Osteoblast (primary cell): ENCODE measurements at regions not wholly inside any gene's neighbourhood (a gene's known extent, or its start where the extent isn't known, plus 50 kb on each side); places are given as distances from the start of the nearest gene placed in this dataset.

Experiments
- DNase-seq: peaks from one replicate; pipeline ENCODE4 v3.0.0; 2011; ENCODE audit warnings: low spot score, mixed read lengths; ENCODE audit not compliant: insufficient read length; ENCODE audit errors: missing footprints
- H2AFZ ChIP-seq: 2 replicates; pipeline ENCODE4 v1.6.0; 2011; ENCODE audit warnings: mild to moderate bottlenecking, low read length
- H3K27ac ChIP-seq: 2 replicates; pipeline ENCODE4 v1.5.1; 2011; ENCODE audit warnings: mild to moderate bottlenecking, low read depth, low read length, moderate library complexity
- H3K27me3 ChIP-seq: 2 replicates; pipeline ENCODE4 v1.6.0; 2012; ENCODE audit warnings: mild to moderate bottlenecking, control low read depth, inconsistent platforms, low read length, moderate library complexity; ENCODE audit not compliant: insufficient read depth
- H3K36me3 ChIP-seq: 2 replicates; pipeline ENCODE4 v1.5.1; 2011; ENCODE audit warnings: mild to moderate bottlenecking, low read length, control low read depth, moderate library complexity; ENCODE audit not compliant: insufficient read depth
- H3K4me1 ChIP-seq: 2 replicates; pipeline ENCODE4 v1.5.1; 2011; ENCODE audit warnings: mild to moderate bottlenecking, low read length, control low read depth, moderate library complexity; ENCODE audit not compliant: insufficient read depth
- H3K4me2 ChIP-seq: 2 replicates; pipeline ENCODE4 v1.6.0; 2011; ENCODE audit warnings: mild to moderate bottlenecking, low read length; ENCODE audit not compliant: insufficient read depth
- H3K4me3 ChIP-seq: fragments of 200-600 bp; sonication (generic); 3 replicates; pipeline ENCODE4 v1.5.1; 2012; ENCODE audit warnings: mild to moderate bottlenecking, low read length, inconsistent platforms; ENCODE audit not compliant: insufficient read depth
- H3K79me2 ChIP-seq: 2 replicates; pipeline ENCODE4 v1.6.0; 2012; ENCODE audit warnings: mild to moderate bottlenecking, low read length, control low read depth, inconsistent platforms; ENCODE audit not compliant: insufficient read depth
- H3K9me3 ChIP-seq: 2 replicates; pipeline ENCODE4 v1.5.1; 2011; ENCODE audit warnings: low read depth, low read length, control low read depth
- H4K20me1 ChIP-seq: 2 replicates; pipeline ENCODE4 v1.6.0; 2012; ENCODE audit warnings: mild to moderate bottlenecking, low read length, control low read depth; ENCODE audit not compliant: insufficient read depth
- CTCF ChIP-seq: IDR thresholded peaks from 2 replicates; pipeline ENCODE4 v1.5.1; 2011; ENCODE audit warnings: mild to moderate bottlenecking, low read depth, low read length, moderate library complexity; ENCODE audit errors: extremely low read depth

- no peaks in the 10 kb centered on the region for H3K9me3 ChIP-seq
- H3K27ac ChIP-seq: no peak overlapping the region
- no peaks in the 10 kb centered on the region for H4K20me1 ChIP-seq
- H3K27me3 ChIP-seq: no peaks in the 10 kb centered on the region
- no peak for DNase-seq
- H3K79me2 ChIP-seq: no peaks in the 10 kb centered on the region
- H3K36me3 ChIP-seq: no peaks in the 10 kb centered on the region
- no peak for TF ChIP-seq CTCF
- H2AFZ ChIP-seq: no peak overlapping the region
- H3K4me1 ChIP-seq: peaks cover 17% of the 10 kb centered on the region
- H3K4me2 ChIP-seq: no peak overlapping the region
- H3K4me3 ChIP-seq: no peak overlapping the region
Measured at GRCh38 chr14:49951691-49952345, 58.9 kb downstream of the ARF6 start.

- no peak for DNase-seq
- Histone ChIP-seq H3K4me3 (no peak overlapping the region), H2AFZ (no peak overlapping the region), H3K36me3 (no peaks in the 10 kb centered on the region), H4K20me1 (no peaks in the 10 kb centered on the region), H3K9me3 (no peaks in the 10 kb centered on the region), H3K27me3 (no peaks in the 10 kb centered on the region), H3K27ac (no peak overlapping the region), H3K4me2 (no peak overlapping the region), H3K79me2 (no peaks in the 10 kb centered on the region), H3K4me1 (peaks cover 17% of the 10 kb centered on the region)
- no peak for TF ChIP-seq CTCF
Measured at GRCh38 chr14:49953196-49953595, 60.3 kb downstream of the ARF6 start.

GRCh38 chr14:49954171-49954631 is 61.3 kb downstream of the ARF6 start:
- no peak overlapping the region for H3K4me3 ChIP-seq
- no peaks in the 10 kb centered on the region for H3K27me3 ChIP-seq
- H3K27ac ChIP-seq: peak overlapping the region; percentile 55
- no peaks in the 10 kb centered on the region for H3K36me3 ChIP-seq
- H3K9me3 ChIP-seq: no peaks in the 10 kb centered on the region
- H3K79me2 ChIP-seq: no peaks in the 10 kb centered on the region
- H4K20me1 ChIP-seq: no peaks in the 10 kb centered on the region
- peak; percentile 64 for DNase-seq
- H3K4me1 ChIP-seq: peaks cover 17% of the 10 kb centered on the region
- peak overlapping the region; percentile 48 for H3K4me2 ChIP-seq
- no peak for TF ChIP-seq CTCF
- H2AFZ ChIP-seq: no peak overlapping the region

GRCh38 chr14:49955024-49955423 is 62.1 kb downstream of the ARF6 start:
- no peaks in the 10 kb centered on the region for H3K9me3 ChIP-seq
- no peak overlapping the region for H2AFZ ChIP-seq
- DNase-seq: no peak
- H4K20me1 ChIP-seq: no peaks in the 10 kb centered on the region
- no peak overlapping the region for H3K4me3 ChIP-seq
- H3K79me2 ChIP-seq: no peaks in the 10 kb centered on the region
- no peak overlapping the region for H3K4me2 ChIP-seq
- no peak for TF ChIP-seq CTCF
- no peaks in the 10 kb centered on the region for H3K27me3 ChIP-seq
- H3K36me3 ChIP-seq: no peaks in the 10 kb centered on the region
- peak overlapping the region; percentile 55 for H3K27ac ChIP-seq
- H3K4me1 ChIP-seq: peaks cover 17% of the 10 kb centered on the region
